Stimulated activated naive B cell treated with anti-CD40 and anti-IgM and Interleukin-4, amounts not matched to agents 10 μg/mL and 1 μg/mL and 100 μg/mL, for 72 hours (primary cell): ENCODE measurements at regions not wholly inside any gene's neighbourhood (a gene's known extent, or its start where the extent isn't known, plus 50 kb on each side); places are given as distances from the start of the nearest gene placed in this dataset.

ENCODE experiments used
- ATAC-seq, 2 donors: fragments of 150-1000 bp; cut with Tn5 transposase; replicated peaks; 2 replicates each; pipeline ENCODE4 v1.10.0; 2021; ENCODE audit warnings: moderate library complexity in 1 of 2
- DNase-seq: peaks from one replicate; pipeline ENCODE4 v3.0.0; 2021
- H3K27ac Mint-ChIP-seq: one replicate; pipeline ENCODE4 v1.8.0; 2022; ENCODE audit warnings: mild to moderate bottlenecking, mixed read lengths
- H3K27me3 Mint-ChIP-seq, 2 donors: one replicate each; pipeline ENCODE4 v1.8.0; 2022; ENCODE audit warnings: mixed read lengths in 2 of 2
- H3K36me3 Mint-ChIP-seq, 2 donors: one replicate each; pipeline ENCODE4 v1.8.0; 2022; ENCODE audit warnings: mixed read lengths in 2 of 2, mild to moderate bottlenecking in 1 of 2
- H3K4me1 Mint-ChIP-seq, 2 donors: one replicate each; pipeline ENCODE4 v1.8.0; 2022; ENCODE audit warnings: mixed read lengths in 2 of 2, mild to moderate bottlenecking in 1 of 2
- H3K4me3 Mint-ChIP-seq, 2 donors: one replicate each; pipeline ENCODE4 v1.8.0; 2022; ENCODE audit warnings: mild to moderate bottlenecking in 2 of 2, mixed read lengths in 2 of 2, moderate library complexity in 1 of 2
- H3K9me3 Mint-ChIP-seq, 2 donors: one replicate each; pipeline ENCODE4 v1.8.0; 2022; ENCODE audit warnings: mixed read lengths in 2 of 2, mild to moderate bottlenecking in 1 of 2

DNA sequence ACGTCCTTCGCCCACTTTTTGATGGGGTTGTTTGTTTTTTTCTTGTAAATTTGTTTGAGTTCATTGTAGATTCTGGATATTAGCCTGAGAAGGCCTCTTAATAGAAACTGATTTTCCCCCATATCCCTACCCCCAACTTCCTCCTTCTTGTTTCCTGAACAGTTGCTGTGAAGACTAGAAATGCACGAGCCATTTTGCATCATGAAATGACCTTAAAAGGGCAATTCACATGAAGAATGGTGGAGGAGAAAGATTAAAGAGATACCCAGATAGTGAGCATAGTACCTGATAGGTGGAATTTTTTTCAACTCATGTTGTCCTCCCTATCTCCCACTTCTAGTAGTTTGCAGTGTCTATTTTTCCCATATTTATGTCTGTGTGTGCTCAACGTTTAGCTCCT, 55.2 kb upstream of the KCNH8 start:
- no peak for DNase-seq
- ATAC-seq = no peak
- H3K4me3 Mint-ChIP-seq = no peak overlapping the region
- peaks cover 0 to 8% of the 10 kb centered on the region in 2 donors for H3K9me3 Mint-ChIP-seq
- H3K4me1 Mint-ChIP-seq = peaks cover 0 to 7% of the 10 kb centered on the region in 2 donors
- H3K36me3 Mint-ChIP-seq = no peaks in the 10 kb centered on the region
- H3K27me3 Mint-ChIP-seq = no peaks in the 10 kb centered on the region
- no peak overlapping the region for H3K27ac Mint-ChIP-seq

DNA sequence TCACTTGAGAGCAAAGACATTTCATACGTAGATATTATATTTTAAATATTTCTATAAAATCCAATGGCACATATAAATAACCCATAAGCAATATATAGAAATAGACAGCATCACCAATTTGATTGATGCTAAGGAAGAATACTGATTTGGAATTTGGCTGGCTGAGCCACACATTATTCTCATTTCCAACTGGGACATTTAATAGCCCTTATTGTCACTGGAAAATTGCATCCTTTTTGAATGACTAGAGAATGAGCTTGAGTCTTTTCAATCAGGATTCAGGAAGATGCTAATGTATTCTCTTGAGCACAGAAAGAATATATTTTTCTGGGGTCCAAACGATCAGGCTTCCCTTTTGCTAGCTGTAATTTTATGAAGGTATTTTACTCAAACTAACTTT, 70.9 kb upstream of the KCNH8 start:
- no peaks in the 10 kb centered on the region for H3K9me3 Mint-ChIP-seq
- DNase-seq = no peak
- no peaks in the 10 kb centered on the region for H3K4me1 Mint-ChIP-seq
- no peak overlapping the region for H3K27ac Mint-ChIP-seq
- H3K36me3 Mint-ChIP-seq = no peaks in the 10 kb centered on the region
- ATAC-seq = no peak
- no peak overlapping the region for H3K4me3 Mint-ChIP-seq
- peaks cover 8 to 12% of the 10 kb centered on the region in 2 donors for H3K27me3 Mint-ChIP-seq

DNA sequence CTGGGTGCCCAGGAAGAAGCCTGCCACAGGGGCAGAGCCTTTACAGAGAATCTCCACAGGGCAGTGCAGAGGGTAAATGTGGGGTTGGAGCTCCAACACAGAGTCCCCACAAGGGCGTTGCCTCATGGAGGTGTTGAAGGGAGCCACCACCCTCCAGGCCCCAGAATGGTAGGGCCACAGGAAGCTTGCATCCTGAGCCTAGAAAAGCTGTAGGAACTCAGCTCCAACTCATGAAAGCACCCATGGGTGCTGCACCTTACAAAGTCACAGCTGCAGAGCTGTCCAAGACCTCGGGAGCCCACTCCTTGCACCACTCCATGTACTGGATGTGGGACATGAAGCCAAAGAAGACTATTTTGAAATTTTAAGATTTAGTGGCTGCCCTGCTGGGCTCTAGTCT, 73.3 kb upstream of the KCNH8 start:
- H3K27ac Mint-ChIP-seq = no peak overlapping the region
- H3K27me3 Mint-ChIP-seq = peaks cover 4 to 8% of the 10 kb centered on the region in 2 donors
- H3K36me3 Mint-ChIP-seq = no peaks in the 10 kb centered on the region
- H3K4me1 Mint-ChIP-seq = no peaks in the 10 kb centered on the region
- ATAC-seq (no peak), DNase-seq (no peak)
- H3K9me3 Mint-ChIP-seq = peaks cover 0 to 2% of the 10 kb centered on the region in 2 donors
- no peak overlapping the region for H3K4me3 Mint-ChIP-seq

DNA sequence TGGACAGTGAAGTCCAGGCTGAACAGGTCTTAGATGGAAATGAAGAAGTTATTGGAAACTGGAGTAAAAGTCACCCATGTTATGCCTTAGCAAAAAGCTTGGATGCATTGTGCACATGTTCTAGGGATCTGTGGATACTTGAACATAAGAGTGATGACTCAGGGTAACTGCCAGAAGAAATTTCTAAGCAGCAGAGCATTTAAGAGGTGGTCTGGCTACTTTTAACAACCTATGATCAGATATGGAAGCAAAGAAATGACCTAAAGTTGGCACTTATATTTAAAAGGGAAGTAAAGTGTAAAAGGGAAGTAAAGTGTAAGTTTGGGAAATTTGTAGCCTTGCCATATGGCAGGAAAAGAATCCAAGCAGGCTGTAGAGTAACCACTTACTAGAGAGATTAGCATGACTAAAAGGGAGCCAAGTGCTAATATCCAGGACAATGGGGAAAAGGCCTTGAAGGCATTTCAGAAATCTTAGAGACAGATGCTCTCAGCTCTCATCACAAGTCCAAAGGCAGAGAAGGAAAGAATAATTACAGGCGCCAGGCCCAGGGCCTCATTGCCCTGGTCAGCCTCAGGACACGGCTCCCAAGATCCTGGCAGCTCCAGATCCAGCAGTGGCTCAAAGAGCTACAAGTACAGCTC, 73.9 kb upstream of the KCNH8 start:
- peaks cover 0 to 2% of the 10 kb centered on the region in 2 donors for H3K9me3 Mint-ChIP-seq
- H3K36me3 Mint-ChIP-seq = no peaks in the 10 kb centered on the region
- no peak overlapping the region for H3K27ac Mint-ChIP-seq
- ATAC-seq = no peak
- no peaks in the 10 kb centered on the region for H3K4me1 Mint-ChIP-seq
- DNase-seq = no peak
- peaks cover 1 to 8% of the 10 kb centered on the region in 2 donors for H3K27me3 Mint-ChIP-seq
- no peak overlapping the region for H3K4me3 Mint-ChIP-seq

DNA sequence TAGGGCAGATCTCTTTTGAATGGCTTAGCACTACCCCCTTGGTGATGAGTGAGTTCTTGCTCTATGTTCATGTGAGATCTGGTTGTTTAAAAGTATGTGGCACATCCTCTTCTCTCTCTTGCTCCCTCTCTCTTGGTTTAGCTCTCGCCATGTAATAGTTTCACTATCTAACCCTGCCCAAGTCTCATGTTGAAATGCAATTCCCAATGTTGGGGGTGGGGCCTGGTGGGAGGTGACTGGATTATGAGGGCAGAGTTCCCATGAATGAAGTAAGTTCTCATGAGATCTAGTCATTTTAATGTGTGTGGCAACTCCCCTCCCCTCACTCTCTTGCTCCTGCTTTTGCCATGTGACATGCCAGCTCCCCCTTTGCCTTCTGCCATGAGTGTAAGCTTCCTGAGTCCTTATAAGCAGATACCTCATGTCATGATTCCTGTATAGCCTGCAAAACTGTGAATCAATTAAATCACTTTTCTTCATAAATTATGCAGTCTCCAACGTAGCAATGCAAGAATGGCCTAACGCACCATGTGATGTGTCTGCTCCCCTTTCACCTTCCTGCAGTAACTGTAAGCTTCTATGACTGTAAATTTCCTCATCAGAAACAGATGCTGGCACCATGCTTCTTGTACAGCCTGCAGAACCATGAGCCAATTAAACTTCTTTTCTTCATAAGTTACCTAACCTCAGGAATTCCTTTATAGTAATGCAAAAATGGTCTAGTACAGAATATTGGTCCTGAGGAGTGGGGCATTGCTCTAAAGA, 74.8 kb upstream of the KCNH8 start:
- H3K36me3 Mint-ChIP-seq = no peaks in the 10 kb centered on the region
- no peak overlapping the region for H3K27ac Mint-ChIP-seq
- H3K9me3 Mint-ChIP-seq = peaks cover 0 to 2% of the 10 kb centered on the region in 2 donors
- peaks cover 0 to 8% of the 10 kb centered on the region in 2 donors for H3K27me3 Mint-ChIP-seq
- H3K4me3 Mint-ChIP-seq = no peak overlapping the region
- H3K4me1 Mint-ChIP-seq = no peaks in the 10 kb centered on the region
- DNase-seq = no peak
- no peak for ATAC-seq

DNA sequence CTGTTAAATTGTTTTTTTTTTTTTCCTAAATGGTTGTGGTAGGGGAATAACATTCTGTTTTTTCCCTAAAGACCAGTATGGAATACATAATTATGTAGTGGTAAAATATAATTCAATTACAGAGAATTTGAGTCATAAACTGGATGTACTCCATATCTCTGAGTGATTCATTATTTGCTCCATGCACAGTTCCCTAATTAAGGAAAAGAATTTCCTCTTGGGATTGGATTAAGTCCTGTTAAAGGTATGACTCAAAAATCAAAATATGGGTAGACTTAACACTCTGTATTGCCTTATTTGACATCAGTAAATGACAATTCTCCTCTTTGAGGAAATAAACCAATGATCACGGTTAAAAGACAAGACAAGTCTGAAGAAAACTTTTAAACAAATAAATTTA, 78.0 kb upstream of the KCNH8 start:
- no peaks in the 10 kb centered on the region for H3K27me3 Mint-ChIP-seq
- DNase-seq = no peak

DNA sequence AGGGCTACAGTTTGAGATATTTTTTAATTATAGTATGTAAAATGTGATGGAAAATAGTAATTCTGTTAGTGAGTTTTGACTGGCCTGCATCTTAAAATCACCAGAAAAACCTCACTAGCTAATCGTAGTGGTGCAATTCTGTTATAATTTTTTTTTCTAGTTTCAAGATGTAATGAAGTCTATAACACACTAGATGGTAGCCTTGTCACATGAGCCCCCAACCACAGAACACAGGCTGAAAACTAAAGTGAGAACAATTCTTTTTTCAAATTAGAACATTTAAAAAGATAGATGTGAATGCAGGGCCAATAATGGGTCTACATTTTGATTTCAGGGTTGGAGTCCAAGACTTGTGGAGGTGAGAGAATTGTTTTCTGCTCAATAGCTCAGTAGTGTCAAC, 83.3 kb upstream of the KCNH8 start:
- ATAC-seq (peak in 1 of 2 donors; percentile 43), DNase-seq (no peak)
- Mint-ChIP-seq H3K4me1 (peaks cover 2 to 6% of the 10 kb centered on the region in 2 donors), H3K36me3 (no peaks in the 10 kb centered on the region), H3K9me3 (no peaks in the 10 kb centered on the region), H3K27me3 (no peaks in the 10 kb centered on the region), H3K27ac (no peak overlapping the region), H3K4me3 (no peak overlapping the region)

More for the DNA sequence above, 78.0 kb upstream of the KCNH8 start:
- H3K4me1 Mint-ChIP-seq = peaks cover 2 to 6% of the 10 kb centered on the region in 2 donors
- H3K4me3 Mint-ChIP-seq = no peak overlapping the region
- H3K36me3 Mint-ChIP-seq = no peaks in the 10 kb centered on the region
- ATAC-seq = no peak
- H3K9me3 Mint-ChIP-seq = peaks cover 0 to 2% of the 10 kb centered on the region in 2 donors
- H3K27ac Mint-ChIP-seq = no peak overlapping the region

DNA sequence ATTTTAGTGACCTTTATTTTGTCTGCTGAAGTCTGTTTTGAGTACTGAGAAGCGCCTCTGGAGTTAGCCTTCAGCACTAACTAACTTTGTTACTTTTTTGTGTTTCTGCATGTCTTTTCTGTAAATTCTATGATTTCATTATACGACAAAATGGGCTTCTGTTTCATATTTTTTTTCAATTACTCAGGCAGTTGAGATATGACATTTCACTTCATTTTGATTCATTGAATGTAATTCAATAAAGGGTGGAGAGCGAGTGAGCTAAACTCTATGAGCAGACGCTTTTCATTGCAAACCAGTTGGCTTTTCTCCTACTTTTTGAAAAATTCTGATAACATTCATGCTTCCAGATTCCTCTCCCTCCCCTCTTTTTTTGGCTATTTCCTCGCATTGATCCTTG, 84.4 kb upstream of the KCNH8 start:
- ATAC-seq (no peak), DNase-seq (no peak)
- Mint-ChIP-seq H3K4me1 (peaks cover 2 to 6% of the 10 kb centered on the region in 2 donors), H3K4me3 (no peak overlapping the region), H3K36me3 (no peaks in the 10 kb centered on the region), H3K27ac (no peak overlapping the region), H3K9me3 (no peaks in the 10 kb centered on the region), H3K27me3 (peaks cover 0 to 1% of the 10 kb centered on the region in 2 donors)

DNA sequence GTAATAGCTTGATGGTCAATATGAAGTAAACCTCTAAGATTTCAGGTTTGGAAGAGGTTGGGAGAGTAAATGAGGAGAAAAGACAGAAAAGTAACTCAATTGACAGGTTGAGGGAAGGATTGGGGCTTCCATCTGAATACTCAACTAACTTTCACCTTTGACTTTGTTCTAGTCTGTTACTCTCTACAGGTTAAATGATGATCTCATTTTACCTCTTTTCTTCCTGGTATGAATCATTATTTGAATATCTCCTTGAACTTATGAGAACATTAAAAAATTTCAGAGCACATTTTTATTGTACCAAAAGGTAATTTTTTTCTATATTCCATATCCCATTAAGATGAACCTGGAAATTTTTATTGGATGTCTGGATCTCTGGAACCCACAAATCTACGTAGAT, 87.9 kb upstream of the KCNH8 start:
- no peaks in the 10 kb centered on the region for H3K4me1 Mint-ChIP-seq
- H3K36me3 Mint-ChIP-seq = no peaks in the 10 kb centered on the region
- H3K27ac Mint-ChIP-seq = no peak overlapping the region
- ATAC-seq (no peak), DNase-seq (no peak)
- H3K9me3 Mint-ChIP-seq = no peaks in the 10 kb centered on the region
- no peak overlapping the region for H3K4me3 Mint-ChIP-seq
- peaks cover 0 to 4% of the 10 kb centered on the region in 2 donors for H3K27me3 Mint-ChIP-seq

DNA sequence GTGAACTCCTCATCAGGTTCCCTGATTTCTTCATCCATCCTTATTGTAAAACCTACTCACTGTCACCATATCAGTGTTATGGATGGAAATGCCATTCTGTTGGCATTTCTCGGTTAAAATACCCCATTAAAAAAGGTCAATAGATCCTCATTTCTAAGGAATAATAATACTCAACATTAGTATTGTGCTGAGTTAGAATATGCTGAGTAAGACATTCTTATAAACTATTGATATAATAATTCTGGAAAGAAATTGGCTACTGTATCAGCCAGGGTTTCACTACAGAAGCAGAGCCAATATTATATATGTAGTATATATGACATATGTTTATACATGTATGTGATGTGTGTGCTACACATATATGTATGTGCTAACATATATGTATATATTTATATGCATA, 95.4 kb upstream of the KCNH8 start:
- Mint-ChIP-seq H3K27ac (no peak overlapping the region), H3K4me3 (no peak overlapping the region), H3K27me3 (no peaks in the 10 kb centered on the region), H3K4me1 (no peaks in the 10 kb centered on the region), H3K36me3 (no peaks in the 10 kb centered on the region), H3K9me3 (no peaks in the 10 kb centered on the region)
- DNase-seq = no peak
- no peak for ATAC-seq

DNA sequence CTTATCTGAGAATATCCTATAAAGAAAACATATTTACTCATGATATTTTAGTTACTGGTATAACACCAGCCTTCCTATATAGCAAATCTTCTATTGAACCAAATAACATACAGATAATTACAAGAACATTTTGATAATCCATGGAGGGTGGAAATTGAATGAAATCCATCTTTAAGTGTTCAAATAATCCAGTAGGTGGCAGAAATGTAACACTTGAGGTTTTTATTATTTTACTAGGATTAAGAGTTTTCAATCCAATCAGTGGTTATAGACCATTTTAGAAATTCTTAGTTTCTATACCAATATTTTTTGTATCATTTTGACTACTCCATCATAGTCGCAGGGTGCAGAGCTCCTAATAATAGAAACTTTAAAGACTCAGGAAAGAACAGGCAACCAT, 101.9 kb upstream of the KCNH8 start:
- Mint-ChIP-seq H3K4me1 (no peaks in the 10 kb centered on the region), H3K27me3 (no peaks in the 10 kb centered on the region), H3K27ac (no peak overlapping the region), H3K36me3 (no peaks in the 10 kb centered on the region), H3K4me3 (no peak overlapping the region), H3K9me3 (no peaks in the 10 kb centered on the region)
- DNase-seq = no peak
- ATAC-seq = no peak

DNA sequence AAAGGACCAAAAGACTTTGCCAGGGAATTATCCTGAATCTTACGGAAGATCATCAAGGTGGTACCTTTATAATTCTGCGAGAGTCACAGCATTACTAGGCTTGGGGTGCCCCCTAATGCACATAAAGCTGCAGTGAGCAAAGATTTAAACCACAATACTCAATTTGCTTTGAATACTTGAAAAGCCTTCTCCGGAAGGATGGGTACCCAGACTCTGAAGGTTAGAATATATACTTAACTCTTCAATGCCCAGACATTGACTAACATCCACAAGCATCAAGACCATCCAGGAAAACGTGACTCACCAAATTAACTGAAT, 117.8 kb upstream of the KCNH8 start:
- no peak for ATAC-seq
- no peak overlapping the region for H3K27ac Mint-ChIP-seq

DNA sequence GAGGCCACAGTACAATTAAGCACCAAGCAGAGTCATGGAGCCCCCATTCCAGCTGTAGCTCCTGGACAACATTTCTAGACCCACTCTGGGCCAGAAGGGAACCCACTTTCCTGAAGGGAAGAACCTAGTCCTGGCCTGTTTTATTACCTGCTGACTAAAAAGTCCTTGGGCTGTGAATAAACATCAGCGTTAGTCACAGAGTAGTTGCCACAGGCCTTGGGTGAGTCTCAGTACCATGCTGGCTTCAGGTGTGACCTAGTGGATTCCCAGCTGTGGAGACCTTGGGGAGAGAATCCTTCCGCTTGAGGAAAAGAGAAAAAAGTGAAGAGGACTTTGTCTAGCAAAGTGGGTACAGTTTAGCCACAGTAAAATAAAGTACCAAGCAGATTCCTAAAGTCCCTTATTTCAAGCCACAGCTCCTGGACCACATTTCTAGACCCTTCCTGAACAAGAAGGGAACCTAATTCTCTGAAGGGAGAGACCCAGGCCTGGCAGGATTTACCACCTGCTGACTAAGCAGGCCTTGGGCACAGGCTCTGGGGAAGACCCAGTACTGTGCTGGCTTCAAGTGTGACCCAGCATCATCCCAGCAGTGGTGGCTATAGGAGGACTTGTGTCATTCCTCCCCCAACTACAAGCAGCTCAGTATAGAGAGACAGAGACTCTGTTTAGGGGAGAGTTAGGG, 118.3 kb upstream of the KCNH8 start:
- H3K9me3 Mint-ChIP-seq = no peaks in the 10 kb centered on the region
- H3K4me3 Mint-ChIP-seq = no peak overlapping the region
- no peak for DNase-seq
- no peaks in the 10 kb centered on the region for H3K36me3 Mint-ChIP-seq
- no peak overlapping the region for H3K27ac Mint-ChIP-seq
- H3K4me1 Mint-ChIP-seq = no peaks in the 10 kb centered on the region
- ATAC-seq = no peak
- peaks cover 0 to 4% of the 10 kb centered on the region in 2 donors for H3K27me3 Mint-ChIP-seq

More for the DNA sequence above, 117.8 kb upstream of the KCNH8 start:
- Mint-ChIP-seq H3K36me3 (no peaks in the 10 kb centered on the region), H3K4me1 (no peaks in the 10 kb centered on the region), H3K9me3 (no peaks in the 10 kb centered on the region), H3K27me3 (peaks cover 0 to 4% of the 10 kb centered on the region in 2 donors), H3K4me3 (no peak overlapping the region)
- no peak for DNase-seq

DNA sequence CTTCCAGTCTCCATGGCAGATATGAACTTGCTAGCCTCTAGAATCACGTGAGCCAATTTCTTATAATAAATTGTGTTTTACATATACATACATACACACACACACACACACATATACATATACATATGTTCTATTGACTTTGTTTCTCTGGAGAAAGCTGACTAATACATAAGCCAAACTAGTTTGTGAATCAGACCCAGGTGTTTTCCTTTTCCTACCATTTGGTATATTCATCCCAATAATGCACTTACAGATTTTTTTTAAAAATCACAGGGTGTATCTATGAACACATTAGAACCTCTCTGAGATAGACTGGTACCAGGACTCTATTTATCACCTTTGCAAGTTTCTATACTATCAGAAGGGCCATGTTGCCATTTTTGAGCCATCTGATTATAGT, 122.9 kb upstream of the KCNH8 start:
- H3K4me3 Mint-ChIP-seq = no peak overlapping the region
- ATAC-seq = no peak
- peaks cover 0 to 5% of the 10 kb centered on the region in 2 donors for H3K27me3 Mint-ChIP-seq
- DNase-seq = no peak
- H3K36me3 Mint-ChIP-seq = no peaks in the 10 kb centered on the region
- H3K4me1 Mint-ChIP-seq = no peaks in the 10 kb centered on the region
- H3K27ac Mint-ChIP-seq = no peak overlapping the region
- no peaks in the 10 kb centered on the region for H3K9me3 Mint-ChIP-seq

DNA sequence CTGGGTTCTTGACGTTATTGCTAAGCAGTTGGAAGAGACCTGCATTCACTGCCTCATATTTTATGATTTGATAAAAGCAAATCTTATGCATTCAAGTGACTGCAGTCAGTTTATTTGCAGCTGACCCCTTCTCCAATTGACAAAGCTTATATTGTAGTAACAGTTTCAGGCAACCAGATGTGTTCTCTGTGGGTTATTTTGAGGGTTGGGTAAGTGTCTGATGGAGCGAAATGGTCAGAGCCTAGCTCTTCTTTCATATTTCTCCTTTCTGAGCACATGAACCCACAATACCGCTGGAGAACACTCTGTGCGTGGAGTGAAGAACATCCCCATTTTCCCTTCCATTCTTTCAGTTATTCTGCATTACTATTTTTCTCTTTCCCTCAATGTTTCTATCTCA, 125.8 kb upstream of the KCNH8 start:
- H3K27ac Mint-ChIP-seq = no peak overlapping the region
- H3K9me3 Mint-ChIP-seq = peaks cover 0 to 1% of the 10 kb centered on the region in 2 donors
- H3K4me1 Mint-ChIP-seq = no peaks in the 10 kb centered on the region
- ATAC-seq (no peak), DNase-seq (no peak)
- no peak overlapping the region for H3K4me3 Mint-ChIP-seq
- H3K27me3 Mint-ChIP-seq = peaks cover 0 to 5% of the 10 kb centered on the region in 2 donors
- H3K36me3 Mint-ChIP-seq = no peaks in the 10 kb centered on the region
